A549 (cell line): ENCODE measurements at regions not wholly inside any gene's neighbourhood (a gene's known extent, or its start where the extent isn't known, plus 50 kb on each side); places are given as distances from the start of the nearest gene placed in this dataset.

Experiments
- BHLHE40 ChIP-seq: IDR thresholded peaks from 2 replicates; pipeline ENCODE4 v1.6.1; 2012; ENCODE audit warnings: low read depth, low read length, inconsistent platforms
- CHD2 ChIP-seq: fragments of 150-350 bp; IDR thresholded peaks from 2 replicates; pipeline ENCODE4 v1.6.1; 2014; ENCODE audit warnings: low read length; ENCODE audit not compliant: partially characterized antibody
- EP300 ChIP-seq, 2 experiments: fragments of >200 bp; sonication (Bioruptor Twin); formaldehyde crosslinking; IDR thresholded peaks; 2 replicates in 1 of 2; 3 replicates in 1 of 2; pipeline ENCODE4 v1.6.1; 2016 to 2017
- ESRRA ChIP-seq: fragments of 150-350 bp; IDR thresholded peaks from 2 replicates; pipeline ENCODE4 v1.6.1; 2014; ENCODE audit warnings: mild to moderate bottlenecking, low read length, borderline replicate concordance
- FOSL2 ChIP-seq, 2 experiments: fragments of 450-650 bp in 1 of 2; fragments of >200 bp in 1 of 2; sonication (Bioruptor Twin) in 1 of 2; formaldehyde crosslinking; IDR thresholded peaks; 2 replicates each; pipeline versions ENCODE4 v1.5.0 to v1.6.1; 2016 to 2020; ENCODE audit warnings: mild to moderate bottlenecking in 1 of 2, moderate library complexity in 1 of 2
- POLR2A ChIP-seq: IDR thresholded peaks from 2 replicates; pipeline ENCODE4 v1.6.1; 2012; ENCODE audit warnings: mild to moderate bottlenecking, low read length
- POLR2AphosphoS2 ChIP-seq: conservative IDR thresholded peaks from 2 replicates; pipeline ENCODE4 v1.6.1; 2012; ENCODE audit warnings: low read length, improper control_type of control experiment, inconsistent platforms
- RARB ChIP-seq: fragments of 250-450 bp; sonication (Bioruptor Pico); IDR thresholded peaks from 2 replicates; pipeline ENCODE4 v1.8.0; 2021; ENCODE audit warnings: mild to moderate bottlenecking, moderate library complexity
- RNF2 ChIP-seq: fragments of 200-600 bp; sonication (generic); IDR thresholded peaks from 2 replicates; pipeline ENCODE4 v1.6.1; 2016; ENCODE audit warnings: low read depth, mild to moderate bottlenecking, antibody characterized with exemption, moderate library complexity, borderline replicate concordance
- USF2 ChIP-seq: fragments of 450-650 bp; IDR thresholded peaks from 2 replicates; pipeline ENCODE4 v1.6.1; 2014; ENCODE audit warnings: antibody characterized with exemption
- ZC3H11A ChIP-seq: fragments of 450-650 bp; IDR thresholded peaks from 2 replicates; pipeline ENCODE4 v1.6.1; 2014; ENCODE audit warnings: antibody characterized with exemption, mild to moderate bottlenecking
- TF ChIP-seq, protein P1 (sequence below): IDR thresholded peaks from 2 replicates; pipeline ENCODE4 v1.6.1; 2012
- TF ChIP-seq, protein P2 (sequence below): fragments of >200 bp; sonication (Bioruptor Twin); formaldehyde crosslinking; IDR thresholded peaks from 3 replicates; pipeline ENCODE4 v1.5.1; 2016

- TF ChIP-seq USF2 (no peak), BHLHE40 (no peak), POLR2A (no peak), POLR2AphosphoS2 (no peak), ZC3H11A (no peak), FOSL2 (IDR thresholded peaks at IDR 0.05) (no peak), FOSL2 (CRISPR knock-in tag; IDR thresholded peaks at IDR 0.05) (no peak), RNF2 (no peak), ESRRA (no peak), RARB (CRISPR knock-in tag) (no peak), EP300 (IDR thresholded peaks at IDR 0.05) (no peak), CHD2 (no peak)
- TF ChIP-seq, protein P1, sequence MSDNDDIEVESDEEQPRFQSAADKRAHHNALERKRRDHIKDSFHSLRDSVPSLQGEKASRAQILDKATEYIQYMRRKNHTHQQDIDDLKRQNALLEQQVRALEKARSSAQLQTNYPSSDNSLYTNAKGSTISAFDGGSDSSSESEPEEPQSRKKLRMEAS: no peak
- TF ChIP-seq, protein P2, sequence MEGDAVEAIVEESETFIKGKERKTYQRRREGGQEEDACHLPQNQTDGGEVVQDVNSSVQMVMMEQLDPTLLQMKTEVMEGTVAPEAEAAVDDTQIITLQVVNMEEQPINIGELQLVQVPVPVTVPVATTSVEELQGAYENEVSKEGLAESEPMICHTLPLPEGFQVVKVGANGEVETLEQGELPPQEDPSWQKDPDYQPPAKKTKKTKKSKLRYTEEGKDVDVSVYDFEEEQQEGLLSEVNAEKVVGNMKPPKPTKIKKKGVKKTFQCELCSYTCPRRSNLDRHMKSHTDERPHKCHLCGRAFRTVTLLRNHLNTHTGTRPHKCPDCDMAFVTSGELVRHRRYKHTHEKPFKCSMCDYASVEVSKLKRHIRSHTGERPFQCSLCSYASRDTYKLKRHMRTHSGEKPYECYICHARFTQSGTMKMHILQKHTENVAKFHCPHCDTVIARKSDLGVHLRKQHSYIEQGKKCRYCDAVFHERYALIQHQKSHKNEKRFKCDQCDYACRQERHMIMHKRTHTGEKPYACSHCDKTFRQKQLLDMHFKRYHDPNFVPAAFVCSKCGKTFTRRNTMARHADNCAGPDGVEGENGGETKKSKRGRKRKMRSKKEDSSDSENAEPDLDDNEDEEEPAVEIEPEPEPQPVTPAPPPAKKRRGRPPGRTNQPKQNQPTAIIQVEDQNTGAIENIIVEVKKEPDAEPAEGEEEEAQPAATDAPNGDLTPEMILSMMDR: no peak
Observed at GRCh38 chr11:109512249-109512648, 90.3 kb downstream of the C11orf87 start.
